GM18499 (cell line): ENCODE measurements at regions not wholly inside any gene's neighbourhood (a gene's known extent, or its start where the extent isn't known, plus 50 kb on each side); places are given as distances from the start of the nearest gene placed in this dataset.
"Not testable (repeated sequence)": the region's sequence is repeated elsewhere in the genome, so short reads cannot be mapped to it uniquely, and the experiment has no call there.

Source experiments
- ATAC-seq: cut with Tn5 transposase; IDR thresholded peaks from one replicate; pipeline ENCODE4 v1.9.1; 2021; ENCODE audit warnings: moderate number of reproducible peaks; ENCODE audit not compliant: insufficient read depth, unreplicated experiment

GRCh38 chr2:61634512-61634911 lies 96.4 kb upstream of the XPO1 start:
- ATAC-seq = no peak

GRCh38 chr2:61633250-61633649 lies 95.1 kb upstream of the XPO1 start:
- no peak for ATAC-seq

GRCh38 chr2:61632276-61633169 lies 94.4 kb upstream of the XPO1 start:
- ATAC-seq = no peak

GRCh38 chr2:61631321-61631720 lies 93.2 kb upstream of the XPO1 start:
- ATAC-seq = no peak

GRCh38 chr2:61626827-61627226 lies 88.7 kb upstream of the XPO1 start:
- no peak for ATAC-seq

GRCh38 chr2:61623747-61624146 lies 85.6 kb upstream of the XPO1 start:
- no peak for ATAC-seq

- no peak for ATAC-seq
Measured at GRCh38 chr2:61620244-61621159, 82.3 kb upstream of the XPO1 start.

- ATAC-seq = no peak
Measured at GRCh38 chr2:61619561-61619960, 81.4 kb upstream of the XPO1 start.

GRCh38 chr2:61617610-61618009 lies 79.5 kb upstream of the XPO1 start:
- no peak for ATAC-seq

- no peak for ATAC-seq
Measured at GRCh38 chr2:61605245-61605644, 67.1 kb upstream of the XPO1 start.

GRCh38 chr2:61604433-61604832 lies 66.3 kb upstream of the XPO1 start:
- ATAC-seq = no peak

GRCh38 chr2:61598515-61599156 lies 60.5 kb upstream of the XPO1 start:
- not testable (repeated sequence) for ATAC-seq

- ATAC-seq = no peak
Measured at GRCh38 chr2:61597300-61598289, 59.4 kb upstream of the XPO1 start.

GRCh38 chr2:61594201-61594600 lies 56.0 kb upstream of the XPO1 start:
- ATAC-seq = not testable (repeated sequence)

GRCh38 chr2:61593648-61594047 lies 55.5 kb upstream of the XPO1 start:
- ATAC-seq = not testable (repeated sequence)

- ATAC-seq = no peak
Measured at GRCh38 chr2:61590214-61590613, 52.1 kb upstream of the XPO1 start.

- no peak for ATAC-seq
Measured at GRCh38 chr2:61588566-61588965, 50.4 kb upstream of the XPO1 start.
